ENCODE measurements at regions not wholly inside any gene's neighbourhood (a gene's known extent, or its start where the extent isn't known, plus 50 kb on each side); places are given as distances from the start of the nearest gene placed in this dataset.

- no peak for TF ChIP-seq CTCF (IDR thresholded peaks at IDR 0.05)
- TF ChIP-seq EP300 (IDR thresholded peaks at IDR 0.05) = no peak
- no peak for TF ChIP-seq POLR2A (IDR thresholded peaks at IDR 0.05)
These were observed 56.2 kb upstream of the ITM2B start for GRCh38 chr13:48176781-48177180.
